ENCODE measurements at regions not wholly inside any gene's neighbourhood (a gene's known extent, or its start where the extent isn't known, plus 50 kb on each side); places are given as distances from the start of the nearest gene placed in this dataset.
A peak's percentile ranks its signal among the peaks of the same experiment; 100 is the strongest.

- Mint-ChIP-seq H3K4me1 (no peaks in the 10 kb centered on the region), H3K9me3 (peaks cover 33% of the 10 kb centered on the region), H3K27me3 (ENCODE audit: low read depth) (peaks cover 5% of the 10 kb centered on the region), H3K36me3 (ENCODE audit: low read depth) (no peaks in the 10 kb centered on the region), H3K27ac (no peak overlapping the region), H3K4me3 (no peak overlapping the region)
- TF ChIP-seq CTCF (IDR thresholded peaks at IDR 0.05; ENCODE audit: unreplicated experiment in 3 of 3), result no peak
These were observed 289.1 kb downstream of the TGFB2 start for GRCh38 chr1:218634212-218634611.

GRCh38 chr1:218636548-218636947, 291.4 kb downstream of the TGFB2 start:
- no peaks in the 10 kb centered on the region for H3K36me3 Mint-ChIP-seq (ENCODE audit: low read depth)
- H3K9me3 Mint-ChIP-seq, result peaks cover 12% of the 10 kb centered on the region
- peaks cover 5% of the 10 kb centered on the region for H3K27me3 Mint-ChIP-seq (ENCODE audit: low read depth)
- H3K27ac Mint-ChIP-seq, result no peak overlapping the region
- H3K4me1 Mint-ChIP-seq, result no peaks in the 10 kb centered on the region
- TF ChIP-seq CTCF (IDR thresholded peaks at IDR 0.05; ENCODE audit: unreplicated experiment in 3 of 3), result no peak
- H3K4me3 Mint-ChIP-seq, result no peak overlapping the region

- Mint-ChIP-seq H3K4me1 (no peaks in the 10 kb centered on the region), H3K4me3 (no peak overlapping the region), H3K27ac (peak overlapping the region in 1 of 3 experiments; percentile 37), H3K36me3 (ENCODE audit: low read depth) (no peaks in the 10 kb centered on the region), H3K27me3 (ENCODE audit: low read depth) (peaks cover 4% of the 10 kb centered on the region), H3K9me3 (no peaks in the 10 kb centered on the region)
- TF ChIP-seq CTCF (IDR thresholded peaks at IDR 0.05; ENCODE audit: unreplicated experiment in 3 of 3), result no peak
These were observed 295.0 kb downstream of the TGFB2 start for GRCh38 chr1:218640173-218640572.

GRCh38 chr1:218642033-218642948, 297.2 kb downstream of the TGFB2 start:
- Mint-ChIP-seq H3K27me3 (ENCODE audit: low read depth) (peaks cover 8% of the 10 kb centered on the region), H3K9me3 (peaks cover 2% of the 10 kb centered on the region), H3K4me1 (peaks cover 4% of the 10 kb centered on the region), H3K27ac (no peak overlapping the region), H3K36me3 (ENCODE audit: low read depth) (no peaks in the 10 kb centered on the region), H3K4me3 (no peak overlapping the region)
- TF ChIP-seq CTCF (IDR thresholded peaks at IDR 0.05; ENCODE audit: unreplicated experiment in 3 of 3), result no peak

- Mint-ChIP-seq H3K36me3 (ENCODE audit: low read depth) (no peaks in the 10 kb centered on the region), H3K27ac (no peak overlapping the region), H3K4me1 (peaks cover 4% of the 10 kb centered on the region), H3K4me3 (no peak overlapping the region), H3K9me3 (peaks cover 2% of the 10 kb centered on the region), H3K27me3 (ENCODE audit: low read depth) (peaks cover 8% of the 10 kb centered on the region)
- TF ChIP-seq CTCF (IDR thresholded peaks at IDR 0.05; ENCODE audit: unreplicated experiment in 3 of 3), result no peak
These were observed 298.1 kb downstream of the TGFB2 start for GRCh38 chr1:218643281-218643680.

GRCh38 chr1:218643926-218644325, 298.8 kb downstream of the TGFB2 start:
- H3K27ac Mint-ChIP-seq, result no peak overlapping the region
- H3K36me3 Mint-ChIP-seq (ENCODE audit: low read depth), result no peaks in the 10 kb centered on the region
- peaks cover 8% of the 10 kb centered on the region for H3K27me3 Mint-ChIP-seq (ENCODE audit: low read depth)
- no peak for TF ChIP-seq CTCF (IDR thresholded peaks at IDR 0.05; ENCODE audit: unreplicated experiment in 3 of 3)
- no peak overlapping the region for H3K4me3 Mint-ChIP-seq
- peaks cover 2% of the 10 kb centered on the region for H3K9me3 Mint-ChIP-seq
- peaks cover 4% of the 10 kb centered on the region for H3K4me1 Mint-ChIP-seq

Measured in nephron (organoid).